RWPE2 (cell line): ENCODE measurements at regions not wholly inside any gene's neighbourhood (a gene's known extent, or its start where the extent isn't known, plus 50 kb on each side); places are given as distances from the start of the nearest gene placed in this dataset.

Experiments
- ATAC-seq: fragments of 200-7000 bp; cut with Tn5 transposase; 3 replicates; pipeline ENCODE4 v1.9.1; 2021; ENCODE audit warnings: low read depth
- DNase-seq: peaks from one replicate; pipeline ENCODE4 v3.0.0-alpha.2; 2020; ENCODE audit warnings: low spot score
- H3K27ac ChIP-seq: fragments of 450-650 bp; 2 replicates; pipeline ENCODE4 v1.5.1; 2017; ENCODE audit warnings: mild to moderate bottlenecking; ENCODE audit not compliant: poor library complexity, severe bottlenecking
- H3K27me3 ChIP-seq: fragments of 250-450 bp; sonication (Bioruptor Pico); 2 replicates; pipeline ENCODE4 v1.5.1; 2021; ENCODE audit warnings: mild to moderate bottlenecking, moderate library complexity; ENCODE audit not compliant: insufficient read depth, poor library complexity, severe bottlenecking
- H3K36me3 ChIP-seq: fragments of 250-450 bp; sonication (Bioruptor Pico); 2 replicates; pipeline ENCODE4 v1.5.1; 2020; ENCODE audit warnings: low read depth, mild to moderate bottlenecking, moderate library complexity
- H3K4me1 ChIP-seq: fragments of 250-450 bp; sonication (Bioruptor Pico); 2 replicates; pipeline ENCODE4 v1.5.1; 2021; ENCODE audit warnings: mild to moderate bottlenecking, moderate library complexity; ENCODE audit not compliant: insufficient read depth, poor library complexity, severe bottlenecking
- H3K4me3 ChIP-seq: fragments of 250-450 bp; sonication (Bioruptor Pico); 2 replicates; pipeline ENCODE4 v1.5.1; 2021; ENCODE audit warnings: mild to moderate bottlenecking, moderate library complexity; ENCODE audit not compliant: severe bottlenecking
- H3K9me3 ChIP-seq: fragments of 250-450 bp; sonication (Bioruptor Pico); 2 replicates; pipeline ENCODE4 v1.5.1; 2021; ENCODE audit warnings: mild to moderate bottlenecking, moderate library complexity; ENCODE audit not compliant: severe bottlenecking
- CTCF ChIP-seq: fragments of 450-650 bp; IDR thresholded peaks from one replicate; pipeline ENCODE4 v1.5.1; 2017; ENCODE audit warnings: mild to moderate bottlenecking, moderate library complexity; ENCODE audit not compliant: poor library complexity, severe bottlenecking

GRCh38 chr2:180655842-180656454, 324.5 kb upstream of the UBE2E3 start:
- H3K27ac ChIP-seq, result peak overlapping the region; percentile 64
- peaks cover 25% of the 10 kb centered on the region for H3K4me1 ChIP-seq
- TF ChIP-seq CTCF, result no peak
- no peaks in the 10 kb centered on the region for H3K27me3 ChIP-seq
- no peak for DNase-seq
- H3K4me3 ChIP-seq, result no peak overlapping the region
- no peaks in the 10 kb centered on the region for H3K9me3 ChIP-seq
- ATAC-seq, result peak; percentile 5; the same call in 2 of the 3 replicates
- H3K36me3 ChIP-seq, result no peaks in the 10 kb centered on the region

- Histone ChIP-seq H3K27me3 (no peaks in the 10 kb centered on the region), H3K27ac (peak overlapping the region; percentile 64), H3K4me3 (no peak overlapping the region), H3K9me3 (no peaks in the 10 kb centered on the region), H3K4me1 (peaks cover 25% of the 10 kb centered on the region), H3K36me3 (no peaks in the 10 kb centered on the region)
- ATAC-seq, result peak; percentile 70
- no peak for TF ChIP-seq CTCF
- DNase-seq, result no peak
These were observed 325.0 kb upstream of the UBE2E3 start for GRCh38 chr2:180655393-180655792.

- Histone ChIP-seq H3K4me1 (peaks cover 25% of the 10 kb centered on the region), H3K9me3 (no peaks in the 10 kb centered on the region), H3K27ac (no peak overlapping the region), H3K36me3 (no peaks in the 10 kb centered on the region), H3K27me3 (no peaks in the 10 kb centered on the region), H3K4me3 (no peak overlapping the region)
- DNase-seq (no peak), ATAC-seq (no peak)
- no peak for TF ChIP-seq CTCF
These were observed 326.9 kb upstream of the UBE2E3 start for GRCh38 chr2:180653481-180653880.

GRCh38 chr2:180652794-180653193, 327.6 kb upstream of the UBE2E3 start:
- peaks cover 25% of the 10 kb centered on the region for H3K4me1 ChIP-seq
- no peak for TF ChIP-seq CTCF
- no peak overlapping the region for H3K27ac ChIP-seq
- DNase-seq (no peak), ATAC-seq (no peak)
- H3K9me3 ChIP-seq, result no peaks in the 10 kb centered on the region
- no peaks in the 10 kb centered on the region for H3K27me3 ChIP-seq
- no peaks in the 10 kb centered on the region for H3K36me3 ChIP-seq
- H3K4me3 ChIP-seq, result no peak overlapping the region

- DNase-seq (no peak), ATAC-seq (no peak)
- H3K36me3 ChIP-seq, result no peaks in the 10 kb centered on the region
- no peaks in the 10 kb centered on the region for H3K27me3 ChIP-seq
- H3K9me3 ChIP-seq, result no peaks in the 10 kb centered on the region
- no peak overlapping the region for H3K4me3 ChIP-seq
- no peak for TF ChIP-seq CTCF
- peaks cover 17% of the 10 kb centered on the region for H3K4me1 ChIP-seq
- no peak overlapping the region for H3K27ac ChIP-seq
These were observed 328.8 kb upstream of the UBE2E3 start for GRCh38 chr2:180651596-180651995.
